H54 (cell line): ENCODE measurements at regions not wholly inside any gene's neighbourhood (a gene's known extent, or its start where the extent isn't known, plus 50 kb on each side); places are given as distances from the start of the nearest gene placed in this dataset.

ENCODE experiments used
- DNase-seq: peaks from one replicate; pipeline ENCODE4 v3.0.0; 2011; ENCODE audit warnings: low spot score, mixed read lengths; ENCODE audit not compliant: insufficient read length
- FAIRE-seq: peaks from 3 replicates; lab custom pipeline; 2011; peaks lifted over from hg19 to GRCh38; lab: Jason Lieb, UNC
- POLR2A ChIP-seq: IDR thresholded peaks from 2 replicates; pipeline ENCODE4 v1.6.1; 2011; ENCODE audit warnings: low read depth, mild to moderate bottlenecking, low read length

DNA sequence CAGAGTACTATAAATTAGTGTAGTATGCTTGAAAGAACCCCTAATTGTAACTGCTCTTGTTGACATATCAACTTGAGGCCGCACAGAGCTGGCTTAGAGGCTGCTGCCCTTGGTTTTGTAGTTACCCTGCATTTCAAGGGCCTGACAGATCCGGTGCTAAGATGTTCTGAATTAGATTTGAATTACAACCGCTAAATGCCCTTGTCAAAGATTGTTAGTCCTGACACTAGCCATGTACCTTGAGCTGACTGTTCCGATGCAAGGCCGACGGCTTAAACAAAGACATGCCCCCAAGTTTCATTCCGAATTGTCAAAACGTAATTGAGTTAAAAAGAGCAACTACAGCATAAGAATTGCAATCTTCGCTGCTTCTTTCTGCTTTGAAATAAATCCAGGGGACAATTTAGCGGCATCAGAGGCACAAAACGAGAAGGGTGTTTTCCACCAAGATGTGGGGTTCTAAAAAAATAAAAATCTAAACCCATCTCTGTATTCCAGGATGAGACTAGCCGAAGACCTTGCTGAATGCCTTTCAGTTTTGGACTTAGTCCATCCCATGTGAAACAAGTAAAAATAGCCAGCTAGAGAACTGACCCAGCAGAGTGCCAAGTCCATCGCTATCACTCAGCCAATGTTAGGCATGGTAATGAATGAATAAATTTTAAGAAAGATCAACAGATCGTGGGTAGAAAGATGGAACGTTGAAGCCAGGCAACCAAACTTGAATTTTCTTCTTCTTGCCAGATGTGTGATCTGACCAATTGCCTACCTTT lies 148.7 kb downstream of the DICER1 start:
- DNase-seq, result no peak
- TF ChIP-seq POLR2A, result no peak
- no peak for FAIRE-seq

DNA sequence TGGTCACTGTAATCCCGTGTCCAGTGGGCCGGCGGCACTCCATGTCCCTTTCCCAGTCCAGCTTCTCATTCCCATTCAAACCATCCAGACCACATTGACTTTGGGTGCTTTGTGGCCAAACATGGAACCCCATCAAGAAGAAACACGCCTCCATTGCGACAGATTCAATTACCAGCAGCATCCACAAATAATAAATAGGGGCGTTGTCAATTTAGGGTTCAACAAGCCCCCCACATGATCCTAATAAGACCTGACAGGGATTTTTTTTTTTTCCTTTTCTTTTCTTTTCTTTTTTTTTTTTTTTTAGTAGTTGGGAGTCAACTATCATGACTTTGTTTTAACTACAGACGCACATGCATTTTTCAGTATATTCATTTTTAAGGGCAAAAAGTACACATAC lies 149.4 kb downstream of the DICER1 start:
- no peak for DNase-seq
- FAIRE-seq, result no peak
- no peak for TF ChIP-seq POLR2A

DNA sequence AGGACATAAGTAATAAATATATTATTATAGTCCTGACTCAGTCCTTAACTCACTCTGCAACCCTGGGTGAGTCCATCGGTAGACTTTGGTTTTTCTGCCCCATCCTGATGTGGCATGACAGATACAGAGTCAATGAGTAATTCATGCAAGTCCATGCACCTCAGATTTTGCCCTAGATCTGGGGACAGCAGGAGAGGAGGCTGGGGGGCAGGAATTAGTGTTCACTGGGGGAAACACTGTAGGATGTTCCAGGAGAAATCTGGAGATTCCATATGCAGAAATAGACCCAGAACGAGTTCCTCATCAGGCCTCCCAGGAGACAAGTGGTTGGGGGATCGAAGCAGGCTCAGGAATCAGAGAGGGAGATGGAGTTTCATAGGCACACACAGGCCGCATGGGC lies 150.8 kb downstream of the DICER1 start:
- FAIRE-seq, result no peak
- TF ChIP-seq POLR2A, result no peak
- no peak for DNase-seq

DNA sequence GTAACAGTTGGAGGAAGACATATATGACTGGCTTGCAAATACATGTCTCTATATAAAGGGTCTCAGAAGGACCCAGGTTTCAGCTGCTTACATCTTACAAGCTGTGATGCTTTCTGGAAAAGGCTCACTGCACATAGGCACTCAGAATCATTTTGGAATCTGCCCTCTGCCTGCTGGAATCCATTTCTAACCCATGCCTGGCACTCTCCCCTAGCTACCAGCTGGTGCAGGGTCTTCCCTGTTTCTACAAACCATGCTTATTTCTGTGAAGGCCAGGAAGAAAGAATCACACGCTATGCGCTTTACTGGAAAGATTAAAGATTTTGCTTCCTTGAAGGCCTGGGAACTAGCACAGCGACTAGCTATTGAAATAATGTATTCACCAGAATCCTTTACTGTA lies 151.3 kb downstream of the DICER1 start:
- TF ChIP-seq POLR2A, result no peak
- no peak for FAIRE-seq
- DNase-seq, result no peak

DNA sequence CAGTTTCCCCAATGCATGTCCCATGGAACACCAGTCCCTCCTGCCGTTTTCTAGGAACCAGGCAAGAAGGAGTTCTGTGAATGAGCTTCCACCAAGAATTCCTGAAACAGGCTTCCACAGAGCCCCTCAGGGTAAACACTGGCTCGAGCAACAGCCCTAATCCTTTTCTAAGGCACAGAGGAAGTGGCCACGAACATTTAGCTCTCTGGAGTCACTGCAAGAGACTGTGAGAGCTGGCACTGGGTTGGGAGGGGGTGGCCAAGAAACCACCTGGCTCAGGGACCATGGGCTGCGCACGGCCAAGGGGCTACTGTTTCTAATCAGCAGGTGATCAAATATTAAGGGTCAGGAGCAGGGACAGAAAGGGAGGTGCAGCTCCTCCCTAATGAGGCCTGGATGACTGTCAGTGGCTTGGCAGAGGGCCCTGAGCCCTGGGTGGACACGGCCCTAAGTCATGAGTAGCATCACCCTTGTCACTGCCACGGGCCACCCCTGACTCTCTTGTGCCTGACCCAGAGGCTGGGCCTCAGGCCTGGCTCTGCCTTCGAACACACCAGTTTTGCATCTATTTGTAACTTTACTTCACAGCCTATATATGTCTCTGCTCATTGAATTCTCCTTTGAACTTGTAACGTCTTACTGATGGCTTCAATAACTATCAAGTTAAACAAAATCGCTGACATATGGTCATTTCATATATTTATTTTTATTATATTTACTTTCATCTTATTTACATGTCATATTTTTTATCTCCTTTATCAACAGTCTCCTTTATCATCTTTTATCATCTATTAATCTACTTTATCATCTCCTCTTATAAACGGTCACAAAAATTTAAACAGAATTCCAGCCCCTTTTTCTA lies 154.0 kb downstream of the DICER1 start:
- no peak for DNase-seq
- FAIRE-seq, result no peak
- TF ChIP-seq POLR2A, result no peak

DNA sequence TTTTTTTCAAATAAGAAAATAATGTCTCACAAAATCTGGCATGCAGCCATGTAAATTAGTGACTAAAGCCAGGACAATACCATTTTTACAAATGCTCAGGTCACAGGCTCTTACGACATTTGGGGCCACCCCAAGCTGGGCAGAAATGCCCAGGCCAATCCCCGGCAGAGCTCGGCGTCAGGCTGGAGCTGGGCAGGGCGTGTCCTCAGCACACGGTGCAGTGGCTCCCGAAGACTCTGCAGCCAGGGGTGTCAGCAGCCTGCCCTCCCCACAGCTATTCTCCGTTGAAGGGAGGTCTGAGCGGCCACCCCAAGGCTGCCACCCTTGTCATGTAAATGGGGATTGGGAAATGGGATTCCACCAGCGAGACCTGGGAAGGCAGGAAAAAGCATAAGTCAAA lies 158.6 kb downstream of the DICER1 start:
- no peak for DNase-seq
- no peak for FAIRE-seq

DNA sequence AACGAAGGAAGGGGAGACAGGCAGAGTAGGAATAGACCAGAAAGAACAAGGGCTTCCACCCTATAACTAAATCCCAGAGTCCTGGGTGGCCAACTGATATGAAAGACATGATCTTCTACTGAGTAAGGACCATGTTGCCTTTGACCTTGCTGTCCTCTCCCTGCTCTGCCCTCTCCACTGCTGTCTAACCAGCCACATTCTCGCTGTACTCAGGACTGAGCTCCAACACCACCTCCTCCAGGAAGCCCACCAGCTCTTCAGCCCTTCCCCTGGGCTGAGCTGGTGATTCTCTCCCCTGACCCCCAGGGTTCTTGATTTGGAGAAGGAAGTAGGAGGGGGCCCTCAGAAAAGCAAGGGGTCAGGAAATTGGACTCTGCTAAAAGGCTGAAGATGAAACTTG lies 159.2 kb downstream of the DICER1 start:
- no peak for FAIRE-seq
- no peak for TF ChIP-seq POLR2A

More for the DNA sequence above, 158.6 kb downstream of the DICER1 start:
- TF ChIP-seq POLR2A, result no peak

DNA sequence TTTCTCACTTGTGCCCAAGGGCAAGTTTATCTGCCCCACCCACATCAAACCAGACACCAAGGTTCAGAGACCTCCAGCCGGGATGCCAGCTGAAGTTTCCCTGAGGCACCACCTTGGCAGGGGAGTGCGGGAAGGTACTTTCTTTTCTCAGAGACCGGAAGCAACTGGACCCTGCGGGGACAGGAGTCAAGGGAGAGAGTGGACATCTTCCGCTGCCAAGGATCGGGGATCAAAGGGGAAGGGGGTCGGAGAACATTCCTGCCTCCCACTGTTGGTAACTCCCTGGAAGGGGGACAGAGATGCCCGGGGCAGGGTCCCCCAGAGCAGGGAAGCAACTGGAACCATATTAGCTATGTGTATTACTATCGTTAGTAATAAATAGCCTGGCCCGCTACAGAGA lies 161.8 kb downstream of the DICER1 start:
- FAIRE-seq, result no peak

More for the DNA sequence above, 159.2 kb downstream of the DICER1 start:
- no peak for DNase-seq

DNA sequence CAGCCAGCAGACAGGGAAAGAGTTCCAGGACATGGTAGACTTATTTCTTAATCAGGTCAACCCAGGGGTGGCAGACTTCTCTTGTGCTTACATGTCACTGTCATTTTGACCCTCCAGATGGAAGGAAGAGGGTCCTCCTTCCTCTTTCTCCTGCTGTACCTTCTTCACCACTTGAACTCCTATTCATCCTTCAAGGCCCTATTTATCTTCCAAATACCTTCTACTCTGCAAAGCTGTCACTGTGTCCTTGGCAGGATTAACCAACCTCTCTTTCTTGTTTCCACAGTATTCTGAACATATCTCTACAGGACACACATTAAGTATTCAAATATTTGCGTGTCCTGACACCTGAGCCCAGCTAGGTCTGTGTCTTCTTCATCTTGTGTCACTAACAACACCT lies 163.1 kb downstream of the DICER1 start:
- FAIRE-seq (no peak), DNase-seq (no peak)
- no peak for TF ChIP-seq POLR2A

More for the DNA sequence above, 161.8 kb downstream of the DICER1 start:
- DNase-seq, result no peak
- no peak for TF ChIP-seq POLR2A

DNA sequence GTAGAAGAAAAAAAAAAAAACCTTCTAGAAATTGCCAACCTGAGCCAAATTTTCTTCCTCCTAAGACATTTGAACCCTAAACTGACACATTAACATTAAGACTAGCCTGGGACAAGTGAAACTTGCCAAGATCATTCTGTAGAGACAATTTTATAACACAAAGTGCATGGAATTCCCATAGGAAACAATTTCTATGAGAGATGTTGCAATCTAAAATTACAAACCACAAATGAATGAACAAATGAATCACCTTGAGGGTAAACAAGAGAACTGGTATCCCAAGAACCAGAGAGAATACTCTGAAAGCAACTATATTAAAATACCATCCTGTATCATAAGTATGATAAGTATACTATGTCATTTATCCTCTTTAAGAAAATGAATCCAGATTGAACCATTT lies 165.3 kb downstream of the DICER1 start:
- no peak for TF ChIP-seq POLR2A
- DNase-seq, result no peak
- no peak for FAIRE-seq

DNA sequence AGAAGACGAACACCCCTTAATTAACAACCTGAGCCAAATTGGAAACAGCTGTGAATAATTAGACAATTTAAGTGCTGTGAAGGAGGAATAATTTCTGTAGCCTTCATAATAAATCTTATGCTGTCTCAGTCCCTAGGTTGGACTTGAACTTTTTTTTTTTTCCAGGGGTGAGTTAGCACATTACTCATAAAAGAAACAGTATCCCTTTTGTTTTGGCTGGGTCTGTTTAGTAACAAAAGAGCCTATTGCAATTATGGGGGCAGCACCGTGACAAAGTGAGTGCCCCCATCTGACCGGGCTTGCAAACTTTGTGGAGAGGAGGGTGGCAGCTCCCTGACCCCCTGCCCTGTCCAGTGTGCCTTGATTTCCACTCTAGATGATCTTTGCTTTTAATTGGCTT lies 167.4 kb downstream of the DICER1 start:
- FAIRE-seq (no peak), DNase-seq (no peak)
- no peak for TF ChIP-seq POLR2A

DNA sequence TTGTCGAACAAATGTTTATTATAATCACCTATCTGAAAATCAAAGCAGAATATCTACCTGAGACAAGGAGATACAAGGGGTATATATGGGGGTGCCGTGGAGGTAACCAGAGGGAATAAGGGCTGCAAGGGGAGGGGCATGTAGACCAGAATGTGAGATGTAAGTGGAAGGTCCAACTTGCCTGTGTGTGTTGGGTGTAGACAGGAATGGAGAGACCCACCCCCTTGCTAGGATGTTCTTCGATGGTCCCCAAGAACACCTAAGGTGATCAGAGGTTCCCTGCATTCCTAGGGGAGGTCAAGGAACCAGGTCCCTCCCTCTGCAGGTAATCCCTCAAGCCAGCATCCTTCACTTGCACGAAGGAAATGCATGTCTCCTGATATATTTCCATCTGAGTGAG lies 167.9 kb downstream of the DICER1 start:
- DNase-seq (no peak), FAIRE-seq (no peak)
- TF ChIP-seq POLR2A, result no peak

DNA sequence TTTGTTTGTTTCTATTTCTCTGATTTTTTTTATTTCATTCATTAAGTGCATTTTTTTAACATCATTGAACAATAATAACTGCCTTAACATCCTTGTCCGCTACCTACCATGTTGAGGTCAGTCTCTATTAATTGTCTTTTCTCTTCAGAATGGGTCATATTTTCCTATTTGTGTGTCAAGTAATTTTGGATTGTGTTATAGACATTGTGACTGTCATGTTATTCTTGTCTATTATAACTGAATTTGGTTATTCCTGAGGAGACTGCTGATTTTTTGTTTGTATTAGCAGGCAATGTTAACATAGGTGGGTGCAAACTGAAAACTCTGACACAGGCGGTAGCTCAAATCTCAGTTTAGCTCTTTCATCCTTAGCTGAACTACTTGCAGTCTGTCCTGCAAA lies 169.9 kb downstream of the DICER1 start:
- no peak for TF ChIP-seq POLR2A
- FAIRE-seq (no peak), DNase-seq (no peak)

DNA sequence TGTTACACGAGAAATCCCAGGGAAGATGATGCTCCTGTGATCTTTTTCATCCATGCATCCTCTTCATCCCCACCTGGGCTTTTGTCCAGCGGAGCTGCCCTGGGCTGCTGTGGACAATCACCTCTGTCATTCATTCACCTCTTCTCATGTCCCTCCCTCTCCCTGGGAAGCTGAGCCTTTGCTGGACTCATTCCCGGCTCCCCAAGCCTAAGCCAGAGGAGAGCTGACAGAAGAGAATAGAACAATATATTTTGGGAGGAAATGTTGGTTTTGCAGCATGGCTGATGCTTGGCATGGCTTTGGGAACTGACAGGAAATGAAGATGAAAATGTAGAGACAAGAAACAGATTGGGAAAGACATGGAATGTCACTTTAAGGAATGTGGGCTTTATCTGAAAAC lies 177.4 kb downstream of the DICER1 start:
- FAIRE-seq (no peak), DNase-seq (no peak)
- TF ChIP-seq POLR2A, result no peak

DNA sequence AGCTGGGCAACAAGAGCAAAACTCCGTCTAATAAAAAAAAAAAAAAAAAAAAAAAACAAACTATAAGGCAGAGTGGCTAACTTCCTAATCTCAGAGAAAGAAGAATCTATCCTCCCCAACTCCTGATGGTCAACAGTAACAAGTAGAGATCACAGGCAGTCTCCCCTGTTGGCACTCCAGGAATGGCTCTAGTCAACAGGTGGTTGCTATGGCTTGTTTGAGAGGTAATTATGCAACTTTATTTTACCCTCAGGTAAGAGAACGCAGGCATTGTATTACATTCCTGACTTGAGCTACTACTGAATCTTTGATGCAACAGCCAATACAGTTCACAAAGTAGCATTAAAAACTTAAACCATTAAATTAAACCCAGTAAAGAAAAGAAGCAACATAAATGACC lies 180.3 kb downstream of the DICER1 start:
- no peak for DNase-seq
- no peak for FAIRE-seq
- no peak for TF ChIP-seq POLR2A

DNA sequence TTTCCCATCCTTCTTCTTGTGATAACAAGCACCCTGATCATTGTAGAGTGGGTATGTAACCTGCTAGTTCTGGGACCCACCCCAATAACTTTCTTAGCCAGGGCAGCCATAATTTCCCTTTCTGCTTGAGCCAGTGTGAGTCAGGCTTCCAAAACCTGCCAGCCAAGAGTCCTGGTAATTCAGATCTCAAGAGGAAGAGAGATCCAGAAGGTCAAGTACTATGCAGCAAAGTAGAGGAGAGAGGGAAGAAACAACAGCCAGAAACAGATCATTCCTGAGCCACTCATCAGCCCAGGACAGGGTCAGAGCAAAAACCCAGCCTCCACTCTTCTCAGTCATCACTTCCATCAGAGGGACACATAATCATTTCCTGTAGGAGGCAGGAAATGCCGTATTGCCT lies 182.0 kb downstream of the DICER1 start:
- TF ChIP-seq POLR2A, result no peak
- FAIRE-seq (no peak), DNase-seq (no peak)
